ENCODE measurements at regions not wholly inside any gene's neighbourhood (a gene's known extent, or its start where the extent isn't known, plus 50 kb on each side); places are given as distances from the start of the nearest gene placed in this dataset.

DNA sequence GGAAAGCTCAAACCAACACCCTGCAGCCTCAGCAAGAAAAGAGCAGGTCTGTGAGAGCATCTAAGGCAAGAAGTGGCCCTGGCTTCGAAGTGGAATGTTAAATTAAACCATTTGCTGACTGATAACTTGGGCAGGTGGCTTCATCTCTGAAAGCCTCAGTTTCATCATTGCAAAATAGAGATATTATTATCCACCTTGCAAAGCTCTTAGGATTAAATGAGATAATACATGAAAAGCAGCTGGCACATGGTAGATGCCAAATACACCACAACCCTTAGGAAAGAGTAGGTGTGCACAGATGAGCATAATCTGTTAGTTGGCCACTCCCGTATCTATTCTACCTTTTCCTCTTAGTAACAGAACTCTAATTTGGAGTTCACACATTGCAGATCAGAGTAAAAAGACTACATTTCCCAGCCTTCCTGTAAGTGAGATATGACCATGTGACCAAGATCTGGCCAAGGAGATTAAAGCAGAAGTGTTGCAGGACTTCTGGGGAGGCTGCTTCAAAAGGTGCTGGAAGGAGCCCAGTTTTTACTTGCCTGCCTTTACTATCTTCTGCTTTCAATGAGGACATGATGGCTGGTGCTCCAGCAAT lies 288.7 kb downstream of the SOX9 start:
- DNase-seq (ENCODE audit: low read depth): no peak

DNA sequence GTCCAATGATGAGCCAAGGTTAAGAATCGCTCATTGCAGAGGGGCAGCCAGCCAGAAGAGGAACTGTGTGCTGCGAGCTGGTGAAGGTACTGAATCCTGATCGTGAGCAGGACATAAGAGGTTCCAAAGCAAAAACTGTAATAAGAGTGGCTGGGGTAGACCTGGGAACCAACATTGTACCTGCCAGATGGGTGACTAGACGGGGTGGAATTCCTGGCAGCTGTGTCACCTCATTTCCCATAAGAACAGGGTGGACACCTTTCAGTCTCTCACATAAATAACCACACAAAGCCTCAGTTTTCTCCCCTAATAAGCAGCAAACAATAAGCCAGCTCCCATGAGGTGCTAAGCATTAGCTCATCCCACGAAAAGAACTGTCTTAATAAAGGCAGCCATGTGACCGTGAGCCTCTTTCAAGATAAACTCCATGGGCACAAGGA lies 290.3 kb downstream of the SOX9 start:
- no peak for DNase-seq (ENCODE audit: low read depth)

DNA sequence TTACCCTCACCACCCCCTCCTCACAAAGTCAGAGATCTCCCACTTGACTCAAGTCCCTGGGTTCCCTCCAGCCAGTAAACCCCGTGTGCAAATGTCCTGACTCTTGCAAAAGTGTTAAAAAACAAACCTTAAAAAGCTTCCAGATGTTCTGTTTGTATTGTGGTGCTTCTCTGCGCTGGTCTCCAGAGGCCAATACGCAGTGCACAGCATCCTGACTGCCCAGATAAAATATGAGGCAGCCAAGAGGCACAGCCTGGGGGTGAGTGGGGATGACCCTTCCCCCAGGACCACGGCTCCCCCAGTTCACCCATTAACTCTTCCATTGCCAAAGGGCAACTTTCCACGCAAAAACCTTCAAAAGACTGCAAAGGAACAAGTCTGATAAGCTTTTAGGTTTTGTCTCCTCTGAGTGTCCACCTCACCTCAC lies 291.8 kb downstream of the SOX9 start:
- DNase-seq (ENCODE audit: low read depth): no peak

- no peak for DNase-seq (ENCODE audit: low read depth)
Observed at GRCh38 chr17:72413077-72414031, 292.5 kb downstream of the SOX9 start.

- no peak for DNase-seq (ENCODE audit: low read depth)
Observed at GRCh38 chr17:72414032-72414396, 293.2 kb downstream of the SOX9 start.

- DNase-seq (ENCODE audit: low read depth): no peak
Observed at GRCh38 chr17:72414967-72415853, 294.4 kb downstream of the SOX9 start.

- DNase-seq (ENCODE audit: low read depth): no peak
Observed at GRCh38 chr17:72416054-72416675, 295.3 kb downstream of the SOX9 start.

DNA sequence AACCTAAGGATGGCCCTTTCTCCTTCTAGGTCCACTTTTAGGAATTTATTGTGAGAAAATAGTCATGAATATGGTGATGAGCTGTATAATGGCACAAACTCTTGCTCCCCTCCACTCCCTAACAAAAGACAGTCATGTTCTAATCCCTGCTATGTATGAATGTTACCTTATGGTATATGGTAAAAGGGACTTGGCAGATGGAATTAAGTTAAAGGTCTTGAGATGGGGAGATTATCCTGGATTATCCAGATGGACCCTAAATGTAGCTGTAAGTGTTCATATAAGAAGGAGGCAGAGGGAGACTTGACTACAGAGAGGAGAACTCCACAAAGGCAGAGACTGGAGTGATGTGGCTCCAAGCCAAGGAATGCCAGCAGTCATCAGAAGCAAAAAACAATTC lies 296.1 kb downstream of the SOX9 start:
- no peak for DNase-seq (ENCODE audit: low read depth)

DNA sequence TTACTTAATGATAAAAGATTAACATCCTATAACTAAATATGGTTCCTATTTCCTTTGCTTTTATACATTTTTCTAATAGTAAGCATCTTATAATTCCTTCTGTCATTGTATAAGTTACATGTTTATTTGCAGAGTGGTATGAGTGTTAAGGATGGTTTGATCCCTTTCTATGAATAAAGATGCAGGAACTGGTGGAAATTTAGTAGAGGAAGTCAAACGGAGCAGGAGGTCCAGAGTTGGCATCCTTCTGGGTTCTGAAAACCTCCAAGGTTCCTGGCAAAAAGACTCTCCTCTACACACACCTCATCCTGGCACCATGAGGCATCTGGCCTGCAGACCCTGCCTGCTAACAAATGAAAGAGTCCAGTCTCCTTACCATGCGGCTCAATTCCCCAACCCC lies 296.8 kb downstream of the SOX9 start:
- DNase-seq (ENCODE audit: low read depth): no peak

DNA sequence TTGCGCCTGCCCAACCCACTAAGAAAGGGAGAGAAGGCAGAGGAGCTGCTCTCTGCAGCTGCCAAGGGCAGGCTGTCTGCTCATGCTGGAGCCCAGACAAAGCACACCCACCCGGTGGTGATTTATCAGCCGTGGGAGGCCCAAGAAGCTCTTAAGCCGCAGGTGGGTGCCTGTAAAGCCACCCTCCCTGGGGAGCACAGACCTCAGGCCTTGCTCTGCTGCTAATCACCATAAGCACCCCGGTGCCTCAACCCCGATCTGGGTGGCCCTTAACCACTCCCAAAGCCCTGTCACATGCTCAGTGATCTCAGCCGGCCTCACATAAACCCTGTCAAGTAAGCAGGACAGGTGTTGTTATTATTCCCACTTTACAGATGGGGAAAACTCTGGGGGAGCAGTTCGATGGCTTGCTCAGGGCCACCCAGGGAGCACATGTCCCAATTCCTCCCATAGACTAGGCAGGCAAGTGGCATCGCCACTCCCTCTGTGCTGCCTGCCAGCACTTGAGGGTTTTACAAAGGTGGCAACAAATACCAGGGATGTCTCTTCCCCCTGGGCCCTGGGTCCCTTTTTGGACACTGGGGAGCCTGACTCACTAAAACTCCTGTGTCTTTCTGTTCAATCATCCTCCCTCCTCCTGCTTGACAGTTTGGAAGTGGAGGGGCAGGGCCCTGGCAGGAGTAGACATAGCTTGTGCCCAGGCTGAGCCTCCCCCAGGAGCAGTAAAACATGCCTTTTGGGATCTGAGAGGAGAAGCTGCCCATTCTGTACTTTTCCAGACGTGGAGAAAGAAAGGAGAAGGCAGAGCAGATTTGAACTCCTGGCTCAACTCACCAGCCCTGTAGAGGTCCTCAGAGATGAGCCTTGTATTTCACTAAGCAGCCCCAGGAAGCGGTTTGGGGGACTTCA lies 299.3 kb downstream of the SOX9 start:
- peak; percentile 43 for DNase-seq (ENCODE audit: low read depth)

GRCh38 chr17:72420775-72421127 lies 299.9 kb downstream of the SOX9 start:
- no peak for DNase-seq (ENCODE audit: low read depth)

DNA sequence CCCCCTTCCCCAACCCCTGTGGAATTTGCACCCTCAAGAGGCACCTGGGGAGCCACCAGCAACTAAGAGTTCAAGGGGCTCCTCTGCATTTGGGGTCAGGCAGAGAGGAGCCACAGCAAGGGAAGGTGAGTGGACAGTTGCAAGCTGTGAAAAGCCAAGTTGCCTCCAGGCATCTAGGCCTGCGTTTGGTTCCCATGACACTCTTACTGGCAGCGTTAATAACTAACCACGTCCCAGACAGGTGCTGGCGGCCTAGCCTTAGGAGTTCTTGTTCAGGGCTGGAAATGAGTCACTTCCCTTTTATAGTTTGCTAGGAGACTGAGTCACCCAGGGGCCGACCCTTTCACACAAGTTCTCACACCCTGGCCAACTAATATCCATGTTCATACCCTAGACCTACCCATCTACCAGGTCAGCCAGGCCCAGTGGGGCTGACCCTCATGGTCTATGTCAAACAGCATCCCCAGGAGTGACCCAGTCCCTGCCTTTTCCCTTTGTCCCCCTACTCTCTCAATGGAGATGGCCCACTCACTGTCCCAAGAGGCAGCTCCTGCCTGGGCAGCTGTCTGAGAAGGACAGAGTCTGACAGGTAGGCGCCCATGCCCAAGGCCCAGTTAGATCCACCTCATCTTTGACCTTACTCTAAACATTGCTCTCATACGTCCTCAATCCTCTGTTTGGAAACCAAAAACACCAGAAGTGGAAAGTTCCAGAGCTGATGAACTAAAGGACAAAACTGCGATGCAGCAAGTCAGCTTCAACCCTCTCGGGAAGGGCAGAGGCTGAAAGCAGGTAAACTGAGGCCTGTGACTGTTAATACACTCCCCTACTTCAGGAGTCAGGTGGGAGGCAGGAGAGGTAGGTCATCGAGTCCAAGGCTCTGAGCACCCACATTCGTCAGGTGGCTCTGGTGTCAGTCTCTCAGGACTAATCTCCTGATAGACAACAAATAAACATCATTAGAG lies 300.6 kb downstream of the SOX9 start:
- DNase-seq (ENCODE audit: low read depth): peak; percentile 99

GRCh38 chr17:72422204-72422504 lies 301.3 kb downstream of the SOX9 start:
- no peak for DNase-seq (ENCODE audit: low read depth)

DNA sequence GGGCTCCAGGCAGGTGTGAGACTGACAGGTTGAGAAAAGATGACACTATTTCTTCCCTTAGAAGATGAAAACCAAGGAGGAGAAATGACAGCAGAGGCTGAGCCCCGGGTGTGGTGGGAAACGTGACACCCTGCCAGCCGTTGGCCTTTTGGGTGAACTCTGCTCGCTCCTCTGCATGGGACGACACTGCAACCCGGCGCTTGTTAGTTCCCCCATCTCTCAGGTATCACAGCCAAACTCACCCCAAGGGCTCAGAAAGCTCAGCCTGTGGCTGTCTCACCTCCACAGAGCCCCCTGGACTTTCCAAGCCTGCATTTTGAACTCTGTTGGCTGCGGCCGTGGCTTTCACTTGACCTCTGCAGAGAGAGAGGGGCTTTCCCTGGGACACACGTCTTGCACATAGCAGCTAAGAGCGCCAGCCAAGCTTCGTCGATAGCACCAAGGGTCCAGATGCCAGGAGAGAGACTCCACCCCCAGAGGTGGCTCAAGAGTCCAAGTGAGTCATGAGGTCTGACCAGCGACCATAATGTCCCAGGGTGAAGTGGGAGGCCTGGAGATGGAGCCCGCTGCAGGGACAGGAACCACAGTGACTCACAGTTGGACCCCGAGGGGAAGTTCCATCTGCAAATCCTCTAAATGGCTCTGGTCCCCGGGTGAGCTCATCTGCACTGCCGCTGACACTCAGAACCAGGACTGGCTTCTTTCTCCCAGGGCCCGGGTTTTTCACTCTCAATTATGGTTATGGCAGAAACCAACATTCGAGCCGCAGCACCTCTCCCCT lies 301.9 kb downstream of the SOX9 start:
- peak; percentile 83 for DNase-seq (ENCODE audit: low read depth)

DNA sequence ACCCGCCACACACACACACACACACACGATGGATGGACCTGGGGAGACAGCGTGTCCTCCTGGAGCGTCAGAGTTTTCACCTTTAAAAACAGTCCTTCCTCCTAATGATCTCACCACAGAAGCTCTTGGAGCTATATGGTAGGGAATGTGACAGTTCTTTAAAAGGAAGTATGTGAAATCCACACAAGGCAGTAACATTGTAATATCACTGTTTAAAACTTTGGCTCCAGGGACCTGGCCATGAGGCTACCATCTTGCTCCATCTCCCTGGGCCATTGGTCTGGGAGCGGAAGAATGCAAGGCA lies 302.4 kb downstream of the SOX9 start:
- DNase-seq (ENCODE audit: low read depth): no peak

DNA sequence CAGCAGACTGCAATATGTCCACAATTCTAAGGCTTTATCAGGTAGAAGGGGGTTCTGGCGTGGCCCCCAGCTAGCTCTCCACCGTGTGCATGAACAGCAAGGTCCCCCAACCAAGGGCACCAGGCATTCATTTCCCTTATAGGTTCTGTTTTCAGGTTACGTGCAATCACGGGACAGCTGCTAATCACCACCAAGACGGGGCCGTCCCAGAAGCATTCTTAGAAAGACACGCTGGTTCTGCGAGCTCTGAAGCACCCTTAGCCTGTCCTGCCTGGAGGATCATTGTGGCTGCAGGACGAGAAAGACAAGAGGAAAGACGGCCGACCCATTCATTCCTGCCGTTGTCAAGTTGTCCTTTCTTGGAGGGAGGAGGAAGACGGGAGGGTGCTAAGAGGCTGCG lies 302.9 kb downstream of the SOX9 start:
- no peak for DNase-seq (ENCODE audit: low read depth)

DNA sequence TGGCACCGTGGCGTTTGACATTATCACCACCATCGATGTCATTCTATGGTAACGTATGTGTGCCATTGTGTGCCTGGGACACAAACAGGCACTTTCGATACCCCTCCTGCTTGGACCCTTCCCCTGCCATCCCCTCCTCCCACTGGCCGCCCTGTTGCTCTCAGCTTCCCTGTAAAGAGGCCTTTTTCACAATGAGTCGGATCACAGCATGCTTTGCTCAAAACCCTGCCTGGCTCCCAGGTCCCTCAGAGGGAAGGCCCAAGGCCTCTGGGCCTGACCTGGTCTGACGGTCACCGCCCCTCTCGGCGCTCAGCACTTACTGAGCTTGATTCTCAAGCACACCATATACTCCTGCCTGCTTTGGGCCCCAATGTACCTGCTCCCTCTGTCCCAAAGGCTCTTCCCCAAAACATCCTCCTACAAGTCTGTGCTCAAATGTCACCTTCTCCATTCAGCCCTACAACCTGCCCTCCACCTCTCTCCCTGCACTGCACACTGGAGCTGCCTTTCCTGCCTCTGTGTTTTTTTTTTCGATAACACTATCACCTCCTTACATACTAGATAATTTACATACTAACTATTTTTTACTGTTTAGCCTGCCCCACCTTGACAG lies 303.8 kb downstream of the SOX9 start:
- DNase-seq (ENCODE audit: low read depth): no peak

DNA sequence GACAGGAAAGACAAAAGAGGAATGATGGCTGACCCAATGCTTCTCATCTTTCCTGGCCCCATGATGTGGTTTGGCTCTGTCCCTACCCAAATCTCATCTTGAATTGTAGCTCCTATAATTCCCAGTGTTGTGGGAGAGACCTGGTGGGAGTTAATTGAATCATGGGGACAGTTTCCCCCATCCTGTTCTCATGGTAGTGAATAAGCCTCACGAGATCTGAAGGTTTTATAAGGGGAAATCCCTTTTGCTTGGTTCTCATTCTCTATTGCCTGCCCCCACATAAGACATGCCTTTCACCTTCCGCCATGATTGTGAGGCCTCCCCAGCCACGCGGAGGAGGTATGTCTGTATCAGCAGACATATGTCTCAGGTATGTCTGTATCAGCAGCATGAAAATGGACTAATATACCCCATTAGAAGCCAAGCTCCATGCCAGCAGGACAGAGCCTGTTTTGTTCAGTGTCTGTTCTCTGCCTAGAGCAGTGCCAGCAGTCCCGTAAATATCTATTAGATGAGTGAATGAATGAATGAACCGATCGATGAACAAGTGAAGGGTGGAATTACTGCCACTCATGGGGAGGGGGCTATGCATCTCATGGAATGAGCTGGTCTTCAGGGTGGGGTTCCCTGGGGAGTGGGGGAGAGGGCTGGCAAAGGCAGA lies 304.4 kb downstream of the SOX9 start:
- DNase-seq (ENCODE audit: low read depth): no peak

- DNase-seq (ENCODE audit: low read depth): no peak
Observed at GRCh38 chr17:72425794-72426168, 305.0 kb downstream of the SOX9 start.
